Muscle of arm (tissue), 1 donor: ENCODE measurements at regions not wholly inside any gene's neighbourhood (a gene's known extent, or its start where the extent isn't known, plus 50 kb on each side); places are given as distances from the start of the nearest gene placed in this dataset.
"Not testable (repeated sequence)": the region's sequence is repeated elsewhere in the genome, so short reads cannot be mapped to it uniquely, and the experiment has no call there.

Experiments
- DNase-seq: peaks from one replicate; pipeline ENCODE4 v3.0.0-alpha.2; 2013

DNA sequence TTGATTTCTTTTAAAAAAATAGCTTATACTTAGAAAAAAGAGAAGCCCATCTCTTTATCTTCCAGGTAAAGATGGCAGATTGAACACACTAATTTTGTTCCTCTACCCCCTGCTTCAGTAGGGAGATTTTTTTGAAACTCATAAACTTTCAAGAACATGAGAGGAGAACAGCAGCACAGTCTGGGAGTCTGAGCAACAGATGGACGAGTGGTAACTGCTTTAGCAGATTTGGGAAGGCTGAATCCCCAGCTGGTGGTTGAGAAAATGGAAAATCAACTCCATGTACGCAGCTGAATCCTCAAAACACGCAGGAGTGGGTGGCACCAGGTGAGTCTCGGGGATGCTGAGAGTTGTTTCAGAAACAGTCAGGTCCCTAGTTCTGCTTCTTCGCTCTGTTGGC is 114.6 kb upstream of the CTBP2 start:
- no peak for DNase-seq

GRCh38 chr10:125273023-125273422 is 112.7 kb upstream of the CTBP2 start:
- DNase-seq = no peak

GRCh38 chr10:125269716-125270115 is 109.4 kb upstream of the CTBP2 start:
- DNase-seq = no peak

DNA sequence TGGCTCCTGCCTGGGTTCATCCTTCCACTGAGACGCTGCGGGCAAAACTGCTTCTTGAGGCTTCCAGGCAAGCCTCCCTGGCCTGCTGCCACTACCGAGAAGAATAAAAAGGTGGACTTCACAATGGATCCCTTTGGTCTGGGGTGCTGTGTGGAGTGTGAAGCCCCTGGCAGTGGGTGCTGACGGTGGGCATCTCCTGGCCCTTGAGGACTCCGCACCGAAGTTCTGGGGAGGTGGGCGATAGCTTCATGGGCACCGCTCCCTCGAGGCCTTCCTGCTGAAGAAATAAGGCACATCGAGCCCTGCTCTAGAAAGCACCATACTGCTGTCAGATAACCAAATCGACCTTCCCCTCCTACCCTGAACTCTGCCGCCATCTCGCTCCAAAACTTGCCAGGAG is 106.6 kb upstream of the CTBP2 start:
- DNase-seq = no peak

DNA sequence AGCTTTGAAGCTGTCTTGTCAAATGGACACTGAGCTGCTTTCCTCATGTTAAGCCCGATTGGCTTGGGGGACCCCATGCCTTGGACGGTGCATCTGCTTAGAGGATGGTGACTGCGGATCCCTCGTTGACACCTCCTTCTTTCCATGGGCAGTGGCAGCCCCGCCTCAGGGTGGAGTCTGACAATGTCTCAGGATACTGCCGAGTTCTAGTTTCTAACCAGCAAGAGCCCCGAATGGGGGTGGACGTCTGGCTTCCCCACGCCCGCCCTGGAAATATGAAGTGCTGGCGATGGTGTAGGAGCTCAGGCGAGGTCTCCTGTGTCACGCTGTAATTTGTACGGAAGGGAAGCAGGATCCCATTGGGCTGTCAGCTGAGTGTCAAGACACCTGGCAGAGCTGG is 106.2 kb upstream of the CTBP2 start:
- no peak for DNase-seq

GRCh38 chr10:125265579-125265955 is 105.2 kb upstream of the CTBP2 start:
- no peak for DNase-seq

GRCh38 chr10:125264757-125265578 is 104.6 kb upstream of the CTBP2 start:
- DNase-seq = no peak

- DNase-seq = no peak
Measured at GRCh38 chr10:125264091-125264490, 103.7 kb upstream of the CTBP2 start.

DNA sequence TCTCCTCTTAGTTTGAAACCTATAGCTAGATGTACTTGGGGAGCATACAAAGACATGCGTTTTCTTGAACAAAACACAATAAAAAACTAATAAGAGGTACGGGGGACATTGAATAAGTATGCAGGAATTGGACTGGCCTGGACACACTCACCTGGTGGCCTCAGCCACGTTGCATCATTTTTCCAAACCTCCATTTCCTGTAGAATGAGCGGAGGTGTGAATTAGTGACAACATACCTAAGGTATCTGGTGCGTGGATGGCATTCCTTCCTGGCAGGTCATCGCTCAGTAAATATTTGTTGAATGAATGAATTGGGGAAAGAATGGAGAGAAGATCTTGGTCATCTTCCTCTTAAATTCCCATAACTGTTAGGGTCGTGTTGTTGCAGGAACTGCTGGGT is 103.2 kb upstream of the CTBP2 start:
- no peak for DNase-seq

DNA sequence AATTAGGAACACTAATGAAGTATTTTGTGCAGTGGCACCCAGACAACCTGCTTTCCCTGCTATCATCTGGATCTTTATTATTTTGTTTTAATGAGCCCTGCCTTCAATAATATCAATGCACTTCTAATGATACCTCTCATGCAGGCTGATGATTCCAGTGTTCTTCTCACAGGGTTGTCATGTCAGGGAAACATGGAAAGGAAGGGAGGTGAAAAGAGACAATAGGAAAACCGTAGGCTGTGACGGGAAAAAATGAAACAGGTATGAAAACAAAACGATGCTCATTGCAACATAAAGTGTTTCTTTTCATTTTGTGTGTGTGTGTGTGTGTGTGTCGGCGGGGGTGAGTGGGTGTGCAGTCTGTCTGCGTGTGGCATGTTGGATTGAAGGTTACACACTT is 102.6 kb upstream of the CTBP2 start:
- DNase-seq = no peak

DNA sequence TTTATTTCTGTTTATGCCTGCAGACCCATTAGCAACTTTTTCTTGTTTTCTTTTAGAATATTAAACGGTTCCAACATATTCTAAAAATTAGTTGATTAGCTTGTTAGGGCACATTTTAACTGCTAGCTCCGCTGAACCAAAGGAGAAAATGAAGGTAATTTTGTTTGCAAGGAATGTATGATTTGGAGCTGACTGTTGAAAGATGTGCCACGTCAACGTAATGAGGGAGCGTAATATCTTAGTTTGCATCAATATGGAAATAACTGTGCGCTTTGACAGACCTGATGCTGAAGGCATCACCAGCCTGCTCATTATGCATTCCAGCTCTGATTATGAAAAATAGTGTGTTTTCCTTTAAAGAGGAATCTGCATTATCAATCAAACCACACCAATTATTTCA is 102.0 kb upstream of the CTBP2 start:
- DNase-seq = no peak

DNA sequence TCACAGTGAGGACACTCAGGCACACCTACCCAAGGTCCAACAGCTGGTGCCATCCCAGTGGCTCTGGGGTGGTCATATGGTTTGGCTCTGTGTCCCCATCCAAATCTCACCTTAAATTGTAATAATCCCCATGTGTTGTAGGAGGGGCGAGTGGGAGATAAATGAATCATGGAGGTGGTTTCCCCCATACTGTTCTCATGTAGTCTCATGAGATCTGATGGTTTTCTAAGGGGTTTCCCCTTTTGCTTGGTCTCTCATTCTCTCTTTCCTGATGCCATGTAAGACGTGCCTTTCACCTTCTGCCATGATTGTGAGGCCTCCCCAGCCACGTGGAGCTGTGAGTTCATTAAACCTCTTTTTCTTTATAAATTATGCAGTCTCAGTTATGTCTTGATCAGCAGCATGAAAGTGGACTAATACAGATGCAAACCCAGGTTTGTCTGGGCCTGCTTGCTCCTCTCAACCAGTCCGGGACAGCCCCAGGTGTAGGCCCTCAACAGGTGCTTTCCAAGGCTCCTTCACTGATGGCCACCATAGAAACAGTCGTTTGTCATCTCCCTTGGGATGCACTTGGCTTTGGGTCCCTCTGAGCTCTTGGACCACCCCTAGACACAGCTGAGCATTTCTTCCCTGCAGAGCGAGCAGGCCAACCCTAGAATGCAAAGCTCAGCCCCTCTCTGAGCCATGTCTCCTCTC is 101.3 kb upstream of the CTBP2 start:
- DNase-seq = no peak

- no peak for DNase-seq
Measured at GRCh38 chr10:125260260-125260659, 99.9 kb upstream of the CTBP2 start.

- no peak for DNase-seq
Measured at GRCh38 chr10:125259651-125260050, 99.3 kb upstream of the CTBP2 start.

- no peak for DNase-seq
Measured at GRCh38 chr10:125258676-125259075, 98.3 kb upstream of the CTBP2 start.

- no peak for DNase-seq
Measured at GRCh38 chr10:125257521-125258108, 97.3 kb upstream of the CTBP2 start.

DNA sequence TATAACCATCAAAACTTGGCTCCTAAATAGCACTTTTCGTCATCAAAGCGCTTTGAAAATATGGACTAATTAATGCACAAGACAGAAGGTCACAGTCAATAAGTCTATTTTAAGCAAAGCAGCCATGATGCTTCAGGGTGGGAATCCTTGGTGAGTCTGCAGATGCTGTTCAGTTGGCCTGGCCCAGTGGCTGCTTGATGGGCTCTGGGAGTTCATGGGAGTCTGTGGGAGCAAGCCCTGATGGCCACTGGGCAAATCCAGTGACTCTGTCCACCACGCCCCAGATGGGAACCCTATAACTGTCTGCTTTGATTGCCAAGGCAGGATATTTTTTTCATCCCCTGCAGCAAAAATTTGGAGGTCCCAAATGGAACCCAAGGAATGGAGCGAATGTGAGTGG is 95.7 kb upstream of the CTBP2 start:
- no peak for DNase-seq

DNA sequence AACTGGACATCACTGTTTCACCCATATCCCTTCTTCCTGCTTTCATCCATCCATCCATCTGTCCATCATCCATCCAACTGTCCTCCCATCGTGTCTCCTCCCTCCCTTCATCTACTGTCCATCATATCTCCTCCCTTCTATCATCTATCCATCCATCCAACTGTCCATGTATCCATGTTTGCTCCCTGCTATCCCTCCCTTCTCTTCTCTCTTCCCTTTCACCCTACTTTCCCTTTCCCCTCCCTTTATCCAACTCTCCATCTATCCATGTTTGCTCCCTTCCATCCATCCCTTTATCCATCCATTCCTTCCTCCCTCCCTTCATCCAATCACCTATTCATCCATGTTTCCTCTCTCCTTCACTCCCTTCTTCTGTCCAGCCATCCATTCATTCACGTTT is 92.6 kb upstream of the CTBP2 start:
- DNase-seq = no peak

- not testable (repeated sequence) for DNase-seq
Measured at GRCh38 chr10:125250834-125251233, 90.5 kb upstream of the CTBP2 start.

- no peak for DNase-seq
Measured at GRCh38 chr10:125249948-125250347, 89.6 kb upstream of the CTBP2 start.

DNA sequence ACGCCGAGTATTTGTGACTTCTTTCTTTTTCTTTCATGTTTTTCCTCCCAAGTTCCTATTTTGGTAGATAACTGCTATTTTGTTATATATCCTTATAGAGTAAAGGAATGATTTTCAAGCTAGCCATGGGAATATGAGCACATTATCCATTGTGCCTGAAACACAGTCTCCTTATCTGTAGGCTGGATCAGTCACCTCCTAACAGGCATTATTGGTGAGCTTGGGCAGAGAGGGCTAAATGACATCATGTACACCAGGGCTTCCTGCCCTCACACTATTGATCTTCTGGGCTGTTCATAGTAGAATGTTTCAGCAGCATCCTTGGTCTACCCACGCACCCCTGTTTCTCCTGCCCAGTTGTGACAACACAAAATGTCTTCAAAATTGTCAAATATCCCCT is 88.1 kb upstream of the CTBP2 start:
- DNase-seq = no peak

- no peak for DNase-seq
Measured at GRCh38 chr10:125247576-125247975, 87.2 kb upstream of the CTBP2 start.

GRCh38 chr10:125243532-125244253 is 83.3 kb upstream of the CTBP2 start:
- DNase-seq = no peak
